ENCODE measurements at regions not wholly inside any gene's neighbourhood (a gene's known extent, or its start where the extent isn't known, plus 50 kb on each side); places are given as distances from the start of the nearest gene placed in this dataset.

GRCh38 chr13:70579941-70580340 is 471.7 kb upstream of the KLHL1 start:
- no peak for TF ChIP-seq CTCF (IDR thresholded peaks at IDR 0.05)
- no peak for TF ChIP-seq POLR2A (IDR thresholded peaks at IDR 0.05)
